H1 (cell line): ENCODE measurements at regions not wholly inside any gene's neighbourhood (a gene's known extent, or its start where the extent isn't known, plus 50 kb on each side); places are given as distances from the start of the nearest gene placed in this dataset.

Source experiments
- CTCF ChIA-PET: fragments of 300-600 bp; sonication (Branson Sonifier 250); formaldehyde crosslinking; loops from one replicate; lab custom pipeline; 2021; ENCODE audit not compliant: partially characterized antibody; lab: Charles Lee
- POLR2A ChIA-PET: fragments of 300-600 bp; sonication (Branson Sonifier 250); formaldehyde crosslinking; loops from one replicate; lab custom pipeline; 2021; ENCODE audit warnings: inconsistent platforms; ENCODE audit not compliant: partially characterized antibody; lab: Charles Lee
- DNase-seq, 2 experiments: peaks; one replicate each; pipeline versions ENCODE4 v3.0.0 to v3.0.0-alpha.2; 2010 to 2022; ENCODE audit warnings: low spot score in 2 of 2, low read depth in 1 of 2, mixed read lengths in 1 of 2
- FAIRE-seq: peaks from 2 replicates; lab custom pipeline; 2011; peaks lifted over from hg19 to GRCh38; lab: Jason Lieb, UNC
- H2AFZ ChIP-seq: 2 replicates; pipeline ENCODE4 v1.8.1; 2012; ENCODE audit warnings: low read length, inconsistent platforms
- H2AK5ac ChIP-seq: 2 replicates; pipeline ENCODE4 v1.6.1; 2013; ENCODE audit warnings: low read depth, low read length
- H2BK120ac ChIP-seq: replicated peaks from 2 replicates; pipeline ENCODE3; 2013; ENCODE audit warnings: low read depth, low read length, inconsistent platforms
- H2BK12ac ChIP-seq: 2 replicates; pipeline ENCODE4 v1.6.1; 2013; ENCODE audit warnings: low read depth, low read length
- H2BK15ac ChIP-seq: 2 replicates; pipeline ENCODE4 v1.6.1; 2013; ENCODE audit warnings: low read length
- H2BK20ac ChIP-seq: 2 replicates; pipeline ENCODE4 v1.6.1; 2013; ENCODE audit warnings: low read length
- H2BK5ac ChIP-seq: 2 replicates; pipeline ENCODE4 v1.6.1; 2013; ENCODE audit warnings: low read depth, low read length
- H3K14ac ChIP-seq: 2 replicates; pipeline ENCODE4 v1.6.1; 2013; ENCODE audit warnings: inconsistent platforms; ENCODE audit not compliant: insufficient read length
- H3K18ac ChIP-seq: 2 replicates; pipeline ENCODE4 v1.6.1; 2013; ENCODE audit warnings: low read length; ENCODE audit errors: extremely low read depth
- H3K23ac ChIP-seq: 2 replicates; pipeline ENCODE4 v1.6.1; 2013; ENCODE audit warnings: inconsistent platforms; ENCODE audit not compliant: insufficient read length
- H3K23me2 ChIP-seq: 2 replicates; pipeline ENCODE4 v1.6.1; 2013; ENCODE audit warnings: low read depth, low read length
- H3K27ac ChIP-seq: 2 replicates; pipeline ENCODE4 v1.6.1; 2011; ENCODE audit warnings: low read depth, low read length, inconsistent platforms
- H3K27me3 ChIP-seq, 4 experiments: replicated peaks in 1 of 4; 1 replicate in 1 of 4; 2 replicates in 3 of 4; pipeline versions ENCODE4 v1.6.1 to v1.8.1; 2011 to 2013; ENCODE audit warnings: low read length in 3 of 4, mild to moderate bottlenecking in 3 of 4, inconsistent platforms in 2 of 4, mixed read lengths in 2 of 4, moderate library complexity in 1 of 4; ENCODE audit not compliant: control insufficient read depth in 3 of 4, insufficient read depth in 3 of 4; ENCODE audit errors: extremely low read depth in 1 of 4
- H3K36me3 ChIP-seq, 4 experiments: 2 replicates each; pipeline versions ENCODE4 v1.6.1 to v1.8.1; 2011 to 2013; ENCODE audit warnings: mild to moderate bottlenecking in 4 of 4, low read length in 3 of 4, moderate library complexity in 2 of 4, control low read depth in 1 of 4, inconsistent platforms in 1 of 4; ENCODE audit not compliant: insufficient read depth in 4 of 4, control insufficient read depth in 2 of 4
- H3K4ac ChIP-seq: replicated peaks from 2 replicates; pipeline ENCODE3; 2013; ENCODE audit warnings: low read length, low read depth, mixed read lengths, inconsistent platforms; ENCODE audit not compliant: insufficient read length
- H3K4me1 ChIP-seq, 4 experiments: replicated peaks in 1 of 4; 1 replicate in 1 of 4; 2 replicates in 3 of 4; pipeline versions ENCODE4 v1.6.1 to v1.8.1; 2011 to 2013; ENCODE audit warnings: low read length in 3 of 4, inconsistent platforms in 2 of 4, mixed read lengths in 1 of 4; ENCODE audit not compliant: insufficient read depth in 4 of 4, control insufficient read depth in 3 of 4
- H3K4me2 ChIP-seq, 2 experiments: 2 replicates each; pipeline versions ENCODE4 v1.6.1 to v1.8.1; 2011 to 2013; ENCODE audit warnings: low read depth in 2 of 2, low read length in 2 of 2, control low read depth in 1 of 2, inconsistent platforms in 1 of 2, mild to moderate bottlenecking in 1 of 2; ENCODE audit not compliant: insufficient read depth in 1 of 2
- H3K4me3 ChIP-seq, 4 experiments: fragments of 200-600, 300-600 bp in 1 of 4; sonication (generic), shearing (Covaris generic), sonication (Bioruptor Twin) in 1 of 4; 2 replicates each; pipeline versions ENCODE4 v1.5.1 to v1.8.1; 2011 to 2016; ENCODE audit warnings: low read length in 4 of 4, low read depth in 3 of 4, control low read depth in 2 of 4, inconsistent platforms in 2 of 4, mild to moderate bottlenecking in 2 of 4, mixed read lengths in 1 of 4, moderate library complexity in 1 of 4; ENCODE audit not compliant: insufficient read depth in 2 of 4; ENCODE audit errors: extremely low read depth in 1 of 4
- H3K56ac ChIP-seq: replicated peaks from 2 replicates; pipeline ENCODE3; 2013; ENCODE audit warnings: low read depth, mild to moderate bottlenecking, mixed read lengths, low read length, inconsistent platforms; ENCODE audit not compliant: insufficient read length
- H3K79me1 ChIP-seq: 2 replicates; pipeline ENCODE4 v1.6.1; 2013; ENCODE audit warnings: low read depth, low read length, control low read depth
- H3K79me2 ChIP-seq, 2 experiments: 2 replicates each; pipeline versions ENCODE4 v1.6.1 to v1.8.1; 2012 to 2013; ENCODE audit warnings: low read length in 2 of 2, mild to moderate bottlenecking in 2 of 2, inconsistent platforms in 1 of 2; ENCODE audit not compliant: insufficient read depth in 2 of 2, control insufficient read depth in 1 of 2
- H3K9ac ChIP-seq, 4 experiments: replicated peaks in 1 of 4; 1 replicate in 1 of 4; 2 replicates in 3 of 4; pipeline versions ENCODE4 v1.6.1 to v1.8.1; 2011 to 2013; ENCODE audit warnings: low read depth in 3 of 4, low read length in 3 of 4, control low read depth in 2 of 4, mild to moderate bottlenecking in 2 of 4, moderate library complexity in 2 of 4, inconsistent platforms in 1 of 4; ENCODE audit errors: extremely low read depth in 1 of 4
- H3K9me3 ChIP-seq, 2 experiments: 2 replicates each; pipeline versions ENCODE4 v1.6.1 to v1.8.1; 2012 to 2013; ENCODE audit warnings: mild to moderate bottlenecking in 2 of 2, moderate library complexity in 2 of 2, control low read depth in 1 of 2, inconsistent platforms in 1 of 2, low read depth in 1 of 2, low read length in 1 of 2, mixed read lengths in 1 of 2; ENCODE audit not compliant: insufficient read depth in 2 of 2
- H4K20me1 ChIP-seq, 2 experiments: replicated peaks in 1 of 2; 2 replicates each; pipeline versions ENCODE3 to v1.8.1; 2011 to 2013; ENCODE audit warnings: inconsistent platforms in 2 of 2, low read length in 2 of 2, mild to moderate bottlenecking in 1 of 2; ENCODE audit not compliant: insufficient read depth in 2 of 2, control insufficient read depth in 1 of 2
- H4K5ac ChIP-seq: 2 replicates; pipeline ENCODE4 v1.6.1; 2013; ENCODE audit warnings: low read length, low read depth, mixed read lengths, inconsistent platforms; ENCODE audit not compliant: insufficient read length
- H4K8ac ChIP-seq: 2 replicates; pipeline ENCODE4 v1.8.0; 2013; ENCODE audit warnings: mild to moderate bottlenecking, moderate library complexity, low read length, inconsistent platforms; ENCODE audit not compliant: insufficient read depth; ENCODE audit errors: extremely low read depth
- H4K91ac ChIP-seq: replicated peaks from 2 replicates; pipeline ENCODE3; 2013; ENCODE audit warnings: low read length, mixed read lengths, inconsistent platforms; ENCODE audit not compliant: insufficient read length
- ASH2L ChIP-seq: fragments of 200-600, 300-600 bp; sonication (generic); IDR thresholded peaks from one replicate; pipeline ENCODE4 v1.7.1; 2017; ENCODE audit warnings: low read length
- BACH1 ChIP-seq: IDR thresholded peaks from 2 replicates; pipeline ENCODE4 v1.6.1; 2012; ENCODE audit warnings: low read length, improper control_type of control experiment
- CHD2 ChIP-seq: IDR thresholded peaks from 2 replicates; pipeline ENCODE4 v1.6.1; 2012; ENCODE audit warnings: low read length, improper control_type of control experiment
- JUND ChIP-seq: IDR thresholded peaks from 2 replicates; pipeline ENCODE4 v1.6.1; 2011; ENCODE audit warnings: mild to moderate bottlenecking, improper control_type of control experiment, low read length
- PHF8 ChIP-seq: fragments of 200-600 bp; sonication (generic); conservative IDR thresholded peaks from 2 replicates; pipeline ENCODE4 v1.7.1; 2012; ENCODE audit warnings: low read depth, mild to moderate bottlenecking, inconsistent platforms, low read length, moderate library complexity
- POLR2A ChIP-seq, 2 experiments: IDR thresholded peaks; 1 replicate in 1 of 2; 2 replicates in 1 of 2; pipeline ENCODE4 v1.6.1; 2011; ENCODE audit warnings: low read depth in 2 of 2, low read length in 2 of 2, mild to moderate bottlenecking in 2 of 2; ENCODE audit errors: control extremely low read depth in 1 of 2
- RAD21 ChIP-seq, 2 experiments: IDR thresholded peaks in 1 of 2; conservative IDR thresholded peaks in 1 of 2; 2 replicates each; pipeline ENCODE4 v1.6.1; 2011; ENCODE audit warnings: low read depth in 2 of 2, low read length in 2 of 2, improper control_type of control experiment in 1 of 2, inconsistent platforms in 1 of 2, mild to moderate bottlenecking in 1 of 2, moderate library complexity in 1 of 2
- RBBP5 ChIP-seq: IDR thresholded peaks from 2 replicates; pipeline ENCODE4 v1.7.1; 2012; ENCODE audit warnings: low read depth, mild to moderate bottlenecking, inconsistent platforms, low read length, moderate library complexity, borderline replicate concordance
- RNF2 ChIP-seq: fragments of 200-900, 300-1000 bp; sonication (generic); IDR thresholded peaks from 2 replicates; pipeline ENCODE4 v1.7.1; 2016; ENCODE audit warnings: borderline replicate concordance, low read depth, mild to moderate bottlenecking, antibody characterized with exemption, low read length; ENCODE audit not compliant: poor library complexity, severe bottlenecking; ENCODE audit errors: missing control alignments
- SRF ChIP-seq: IDR thresholded peaks from 2 replicates; pipeline ENCODE4 v1.6.1; 2011; ENCODE audit warnings: mild to moderate bottlenecking, low read depth, low read length, moderate library complexity
- TAF7 ChIP-seq: optimal IDR thresholded peaks from 2 replicates; pipeline ENCODE3; 2011; ENCODE audit warnings: low read depth, mild to moderate bottlenecking, inconsistent platforms, low read length, moderate library complexity, borderline replicate concordance
- YY1 ChIP-seq: IDR thresholded peaks from 2 replicates; pipeline ENCODE4 v1.6.1; 2011; ENCODE audit warnings: low read depth, mild to moderate bottlenecking, low read length
- WGBS, 2 experiments: shearing (Covaris generic) in 1 of 2; methylation state at CpG; one replicate each; pipeline versions ENCODE4 v1.1.6 to v1.1.7; 2013 to 2015; ENCODE audit warnings: low lambda C conversion rate in 2 of 2, mixed read lengths in 2 of 2, inconsistent platforms in 1 of 2, low coverage in 1 of 2, missing lambda C conversion rate in 1 of 2; ENCODE audit not compliant: insufficient replicate concordance in 2 of 2, insufficient coverage in 1 of 2, insufficient read length in 1 of 2; ENCODE audit errors: extremely low coverage in 1 of 2, missing lambda C conversion rate in 1 of 2; 5-methylcytosine and 5-hydroxymethylcytosine counted together
- TF ChIP-seq, protein P1 (sequence below): IDR thresholded peaks from 2 replicates; pipeline ENCODE4 v1.6.1; 2012; ENCODE audit warnings: low read length, inconsistent platforms

DNA sequence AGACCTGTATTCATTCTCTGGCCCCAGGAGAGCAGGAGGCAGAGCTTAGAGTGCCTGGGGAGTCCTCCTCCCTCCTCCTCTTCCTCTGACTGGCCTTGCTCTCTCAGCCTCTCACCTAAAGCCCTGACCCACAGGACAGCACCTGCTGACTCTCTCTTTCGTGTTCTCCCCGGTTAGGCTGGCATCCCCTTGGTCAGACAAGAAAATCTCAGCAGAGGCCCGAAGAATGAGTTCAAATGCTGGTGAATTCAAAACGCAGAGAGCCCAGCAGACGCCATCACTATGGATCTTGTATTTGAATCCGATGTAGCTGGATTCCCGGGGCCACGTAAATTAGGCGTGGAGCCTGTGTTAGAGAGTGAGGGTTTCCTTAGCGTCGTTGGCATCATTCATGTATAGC is 255.3 kb downstream of the KLF6 start:
- FAIRE-seq (no peak), DNase-seq (no peak)
- H3K79me2 ChIP-seq, result no peaks in the 10 kb centered on the region
- no peak overlapping the region for H2BK120ac ChIP-seq
- H4K91ac ChIP-seq, result no peak overlapping the region
- H2AK5ac ChIP-seq, result no peak overlapping the region
- no peak overlapping the region for H3K18ac ChIP-seq
- no peak overlapping the region for H2BK12ac ChIP-seq
- no peak overlapping the region; the same call in 1 of the 2 replicates for H4K8ac ChIP-seq
- H2BK20ac ChIP-seq, result no peak overlapping the region
- no peak overlapping the region for H3K14ac ChIP-seq
- 0 out of 2 replicates have a peak overlapping the region, but pooled peaks have one; percentile 51 for H2AFZ ChIP-seq
- H3K23ac ChIP-seq, result no peak overlapping the region
- POLR2A ChIA-PET, result no interaction called here
- H3K9me3 ChIP-seq, result no peaks in the 10 kb centered on the region
- no peak overlapping the region for H2BK15ac ChIP-seq
- no peaks in the 10 kb centered on the region for H4K20me1 ChIP-seq
- no peak overlapping the region for H3K56ac ChIP-seq
- no peak overlapping the region for H3K27ac ChIP-seq
- H3K4me3 ChIP-seq, result no peak overlapping the region
- no peak overlapping the region for H3K4ac ChIP-seq
- 93% methylated on average over 10 of the region's 11 CpGs; no CpG with 5 or more reads in 1 of the 2 experiments for WGBS, 2 experiments
- H3K27me3 ChIP-seq, result no peaks in the 10 kb centered on the region
- H3K36me3 ChIP-seq, result no peaks in the 10 kb centered on the region
- H2BK5ac ChIP-seq, result no peak overlapping the region
- H4K5ac ChIP-seq, result no peak overlapping the region
- CTCF ChIA-PET, result interaction anchor here (0.6 to 2.3 kb wide), 3 partner anchors 17 to 346 kb away, joined by 3 to 12 read pairs (median 4); no protein-coding TSS in a partner anchor
- H3K79me1 ChIP-seq, result no peaks in the 10 kb centered on the region
- H3K4me1 ChIP-seq, result no peaks in the 10 kb centered on the region; a peak in 1 of 7 replicates
- H3K4me2 ChIP-seq, result no peak overlapping the region
- H3K9ac ChIP-seq, result no peak overlapping the region
- no peaks in the 10 kb centered on the region; the same call in 1 of the 2 replicates for H3K23me2 ChIP-seq
- TF ChIP-seq POLR2A (IDR thresholded peaks at IDR 0.05; ENCODE audit: control extremely low read depth in 1 of 2, low read depth in 2 of 2, low read length in 2 of 2), result no peak
- no peak for TF ChIP-seq RNF2
- no peak for TF ChIP-seq BACH1
- TF ChIP-seq PHF8, result no peak
- no peak for TF ChIP-seq ASH2L
- TF ChIP-seq RAD21 (IDR thresholded peaks at IDR 0.05 in 1 of 2, conservative IDR thresholded peaks at IDR 0.05 in 1 of 2; ENCODE audit: low read depth in 2 of 2, low read length in 2 of 2), result no peak
- TF ChIP-seq SRF, result no peak
- TF ChIP-seq TAF7, result no peak
- TF ChIP-seq YY1, result no peak
- TF ChIP-seq, protein P1, sequence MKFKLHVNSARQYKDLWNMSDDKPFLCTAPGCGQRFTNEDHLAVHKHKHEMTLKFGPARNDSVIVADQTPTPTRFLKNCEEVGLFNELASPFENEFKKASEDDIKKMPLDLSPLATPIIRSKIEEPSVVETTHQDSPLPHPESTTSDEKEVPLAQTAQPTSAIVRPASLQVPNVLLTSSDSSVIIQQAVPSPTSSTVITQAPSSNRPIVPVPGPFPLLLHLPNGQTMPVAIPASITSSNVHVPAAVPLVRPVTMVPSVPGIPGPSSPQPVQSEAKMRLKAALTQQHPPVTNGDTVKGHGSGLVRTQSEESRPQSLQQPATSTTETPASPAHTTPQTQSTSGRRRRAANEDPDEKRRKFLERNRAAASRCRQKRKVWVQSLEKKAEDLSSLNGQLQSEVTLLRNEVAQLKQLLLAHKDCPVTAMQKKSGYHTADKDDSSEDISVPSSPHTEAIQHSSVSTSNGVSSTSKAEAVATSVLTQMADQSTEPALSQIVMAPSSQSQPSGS, result no peak
- TF ChIP-seq JUND, result no peak
- TF ChIP-seq RBBP5, result no peak
- no peak for TF ChIP-seq CHD2
